ENCODE measurements at regions not wholly inside any gene's neighbourhood (a gene's known extent, or its start where the extent isn't known, plus 50 kb on each side); places are given as distances from the start of the nearest gene placed in this dataset.
"Not testable (repeated sequence)": the region's sequence is repeated elsewhere in the genome, so short reads cannot be mapped to it uniquely, and the experiment has no call there.

GRCh38 chr6:155765275-155766194 lies 309.9 kb upstream of the NOX3 start:
- no peak for DNase-seq (ENCODE audit: low spot score)

DNA sequence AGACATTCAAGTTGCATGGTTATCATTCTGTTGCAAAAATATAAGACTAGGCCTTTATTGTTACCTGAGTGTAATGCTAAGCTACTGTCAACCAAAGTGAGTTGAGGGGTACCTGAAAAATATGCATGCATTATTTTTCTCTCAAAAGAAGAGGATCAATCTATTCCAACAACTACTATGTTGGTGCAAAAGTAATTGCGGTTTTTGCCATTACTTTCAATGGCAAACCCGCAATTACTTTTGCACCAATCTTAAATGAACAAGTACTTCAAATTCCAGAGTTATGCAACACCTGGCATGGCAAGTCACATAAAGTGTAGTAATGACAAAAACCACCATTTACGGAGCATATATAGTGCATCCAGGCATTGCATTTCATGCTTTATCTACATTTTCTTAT lies 307.0 kb upstream of the NOX3 start:
- no peak for DNase-seq (ENCODE audit: low spot score)

DNA sequence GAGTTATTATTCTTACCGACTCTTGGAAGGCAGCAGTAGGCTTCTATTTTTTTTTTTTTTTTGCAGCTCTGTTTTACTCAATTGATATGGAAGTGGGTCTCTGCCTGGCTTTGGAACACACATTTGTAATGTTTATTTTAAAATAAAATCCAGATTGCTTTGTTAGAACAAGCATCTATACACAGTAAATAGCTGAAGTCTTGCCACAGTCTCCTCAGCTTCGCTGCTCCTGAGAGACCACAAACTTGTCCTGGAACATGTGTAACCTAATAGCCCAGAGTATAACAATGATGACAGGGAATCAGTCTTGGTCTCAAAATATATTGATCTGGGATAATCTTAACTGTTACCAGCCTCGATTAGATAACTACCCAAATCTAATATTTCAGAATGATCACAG lies 299.8 kb upstream of the NOX3 start:
- no peak for DNase-seq (ENCODE audit: low spot score)

GRCh38 chr6:155748778-155749177 lies 293.1 kb upstream of the NOX3 start:
- DNase-seq (ENCODE audit: low spot score), result not testable (repeated sequence)

DNA sequence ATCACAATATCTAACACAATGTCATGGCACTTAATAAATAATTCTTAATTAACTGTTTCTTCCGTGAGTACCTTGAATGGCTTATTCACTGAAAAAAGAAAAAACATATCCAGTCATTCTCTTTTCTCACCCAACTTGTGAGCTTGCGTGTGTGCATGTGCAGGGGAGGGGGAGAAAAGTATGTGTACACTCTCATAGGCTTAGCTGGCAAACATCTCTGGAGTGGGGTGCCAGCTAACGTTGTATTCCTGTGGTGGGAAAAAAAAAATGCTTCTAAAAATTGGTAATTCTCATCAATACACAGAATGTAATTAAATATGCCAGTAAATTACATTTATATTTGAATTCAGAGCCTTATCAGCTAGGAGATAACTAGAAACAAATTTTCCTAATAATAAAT lies 291.9 kb upstream of the NOX3 start:
- DNase-seq (ENCODE audit: low spot score), result no peak

GRCh38 chr6:155740781-155741399 lies 285.3 kb upstream of the NOX3 start:
- DNase-seq (ENCODE audit: low spot score), result no peak

- DNase-seq (ENCODE audit: low spot score), result no peak
Observed at GRCh38 chr6:155738602-155739105, 283.0 kb upstream of the NOX3 start.

DNA sequence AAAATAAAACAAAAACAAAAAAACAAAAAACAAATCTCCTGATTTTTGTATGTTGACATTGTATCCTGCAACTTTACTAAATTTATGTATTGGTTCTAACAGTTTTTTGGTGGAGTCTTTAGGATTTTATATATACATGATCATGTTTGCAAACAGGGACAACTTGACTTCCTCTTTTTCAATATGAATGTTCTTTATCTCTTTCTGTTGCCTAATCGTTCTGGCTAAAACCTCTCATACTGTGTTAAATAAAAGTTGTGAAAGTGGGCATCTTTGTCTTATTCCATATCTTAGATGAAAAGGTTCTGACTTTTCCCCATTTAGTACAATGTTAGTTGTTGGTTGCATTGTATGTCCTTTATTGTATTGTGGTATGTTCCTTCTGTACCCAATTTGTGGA lies 261.7 kb upstream of the NOX3 start:
- no peak for DNase-seq (ENCODE audit: low spot score)

DNA sequence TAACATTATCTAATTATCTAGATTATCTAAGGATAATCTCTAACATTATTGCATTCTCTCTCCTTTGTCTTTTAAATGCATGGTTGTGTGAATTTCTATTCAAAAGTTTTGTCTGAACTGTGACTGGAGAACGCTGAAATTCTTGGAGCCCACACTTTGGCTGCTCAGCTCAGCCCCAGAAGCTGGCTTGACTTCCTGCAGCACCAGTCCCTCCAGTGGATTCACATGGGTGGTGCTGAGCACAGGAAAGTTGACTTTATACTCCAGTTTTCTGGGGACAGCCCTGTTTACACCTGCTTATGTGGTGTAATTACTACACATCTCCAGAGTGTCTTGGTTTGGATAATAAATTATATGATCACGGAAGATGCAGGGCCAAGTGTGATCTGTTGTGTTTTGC lies 255.1 kb upstream of the NOX3 start:
- no peak for DNase-seq (ENCODE audit: low spot score)

- DNase-seq (ENCODE audit: low spot score), result no peak
Observed at GRCh38 chr6:155709262-155709661, 253.6 kb upstream of the NOX3 start.

DNA sequence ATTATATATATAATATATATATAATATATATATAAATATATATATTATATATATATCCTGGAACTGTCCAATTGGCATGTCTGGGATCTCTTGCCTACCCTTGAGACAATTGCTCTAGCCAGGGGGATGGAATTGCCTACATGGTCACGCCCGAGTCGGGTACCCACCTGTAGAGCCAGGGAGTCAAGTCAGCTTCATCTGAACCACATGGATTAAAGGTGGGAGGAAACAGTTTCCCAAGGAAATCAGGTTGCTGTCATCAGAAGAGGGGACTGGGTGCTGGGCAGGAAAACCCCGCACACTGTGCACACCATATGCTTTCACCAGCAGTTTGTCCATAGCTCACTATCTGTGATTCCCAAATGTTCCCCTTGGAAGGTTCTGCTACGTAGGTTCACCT lies 252.5 kb upstream of the NOX3 start:
- DNase-seq (ENCODE audit: low spot score), result no peak

DNA sequence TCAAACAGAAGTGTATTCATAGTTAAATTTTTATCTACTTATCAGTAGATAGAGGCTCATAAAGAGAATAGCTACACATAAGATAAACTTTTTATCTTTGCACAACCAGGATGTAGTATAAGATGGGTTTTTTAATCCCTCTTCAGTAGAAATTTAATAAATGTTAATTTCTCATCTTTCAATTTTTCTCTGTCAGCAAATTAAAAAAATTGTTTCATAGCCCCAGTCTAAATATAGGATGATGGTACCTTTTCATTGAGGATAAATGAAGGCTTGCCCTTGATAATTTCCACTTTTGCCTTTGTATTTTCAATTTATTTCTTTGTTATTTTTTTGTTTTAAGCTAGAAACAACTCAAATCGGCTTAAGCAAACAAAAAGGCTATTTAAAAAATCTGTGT lies 251.2 kb upstream of the NOX3 start:
- no peak for DNase-seq (ENCODE audit: low spot score)

GRCh38 chr6:155706341-155706740 lies 250.7 kb upstream of the NOX3 start:
- no peak for DNase-seq (ENCODE audit: low spot score)

GRCh38 chr6:155701342-155701741 lies 245.7 kb upstream of the NOX3 start:
- DNase-seq (ENCODE audit: low spot score), result no peak

GRCh38 chr6:155695495-155695894 lies 239.9 kb upstream of the NOX3 start:
- DNase-seq (ENCODE audit: low spot score), result no peak

GRCh38 chr6:155694419-155694790 lies 238.8 kb upstream of the NOX3 start:
- DNase-seq (ENCODE audit: low spot score), result no peak

- DNase-seq (ENCODE audit: low spot score), result no peak
Observed at GRCh38 chr6:155693573-155694418, 238.2 kb upstream of the NOX3 start.

GRCh38 chr6:155690820-155691219 lies 235.2 kb upstream of the NOX3 start:
- DNase-seq (ENCODE audit: low spot score), result no peak

GRCh38 chr6:155687645-155688044 lies 232.0 kb upstream of the NOX3 start:
- DNase-seq (ENCODE audit: low spot score), result no peak

DNA sequence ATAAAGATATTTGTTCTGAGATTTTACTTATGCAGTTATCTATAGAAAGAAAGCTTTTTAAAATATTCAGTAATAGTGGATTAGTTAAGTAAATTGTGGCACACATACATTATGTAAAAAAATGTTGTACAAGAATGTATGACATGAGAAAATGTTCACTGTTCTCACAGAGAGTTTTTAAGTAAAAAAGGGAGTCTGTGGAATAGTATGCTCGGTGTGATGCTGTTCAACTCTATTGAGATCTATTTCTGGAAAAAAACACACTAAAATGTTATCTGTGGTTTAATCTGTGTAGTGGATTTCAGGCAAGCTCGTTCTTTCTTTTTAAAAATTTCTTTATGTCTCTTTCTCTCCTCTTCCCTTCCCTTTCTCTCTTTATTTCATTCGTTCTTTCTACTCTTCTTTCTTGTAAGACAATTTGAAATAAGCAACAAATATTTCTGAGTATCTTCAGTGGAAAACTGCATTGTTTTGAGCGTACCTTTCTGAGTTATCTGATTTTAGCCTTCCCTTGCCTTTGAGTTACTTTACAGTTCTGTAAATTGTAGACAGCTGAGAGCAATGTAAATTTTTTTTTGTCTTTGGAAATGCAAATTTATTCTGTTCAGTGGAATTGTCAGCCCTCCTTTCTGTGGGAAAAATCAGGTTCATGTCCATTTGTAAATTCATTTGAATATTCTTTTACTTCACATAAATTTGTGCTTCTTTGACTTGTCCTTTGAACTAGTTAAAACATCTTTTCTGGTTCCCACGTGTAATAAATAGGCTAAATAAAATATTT lies 229.0 kb upstream of the NOX3 start:
- DNase-seq (ENCODE audit: low spot score), result no peak

DNA sequence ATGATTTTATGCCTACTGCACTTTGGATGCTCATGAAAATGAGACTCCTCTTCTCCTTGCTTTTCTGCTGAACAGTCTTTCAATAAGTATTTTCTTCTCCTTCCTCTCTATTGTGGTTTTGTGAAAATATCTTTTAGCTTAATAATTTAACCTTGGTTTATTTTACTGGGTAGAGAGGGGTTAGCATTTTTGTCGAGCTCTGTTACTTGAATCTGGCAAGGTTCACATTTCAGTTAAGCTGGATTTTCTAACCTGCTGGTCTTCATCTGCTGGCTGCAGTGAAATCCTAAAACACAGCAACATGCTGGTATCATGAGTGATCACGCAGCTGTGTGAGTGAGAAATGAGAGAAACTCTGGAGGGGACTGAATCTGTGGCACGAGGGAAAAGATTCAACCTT lies 222.7 kb upstream of the NOX3 start:
- no peak for DNase-seq (ENCODE audit: low spot score)

DNA sequence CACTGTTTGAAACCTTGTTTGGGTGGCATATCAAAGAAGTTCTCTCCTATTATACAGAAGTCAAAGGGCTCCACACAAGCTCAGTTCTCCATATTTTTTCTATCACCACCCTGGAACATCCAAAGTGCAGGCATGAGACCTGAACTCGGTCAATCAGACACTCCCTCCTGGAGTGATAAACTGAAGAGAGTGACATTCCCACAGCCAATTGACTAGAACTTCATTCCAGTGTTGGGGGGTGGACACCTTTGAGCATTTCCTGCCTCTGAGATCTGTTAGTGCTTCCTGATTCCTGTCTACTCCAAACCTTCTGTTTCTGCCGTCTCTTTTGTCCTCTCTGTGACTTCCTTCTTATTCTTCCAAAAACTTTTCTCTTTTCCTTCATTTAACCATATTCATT lies 220.7 kb upstream of the NOX3 start:
- no peak for DNase-seq (ENCODE audit: low spot score)
